T-helper 2 cell treated with Interferon-gamma antibody and Interleukin-4, amounts not matched to agents 100 ng/mL and 5 ng/mL, for 36 hours (primary cell): ENCODE measurements at regions not wholly inside any gene's neighbourhood (a gene's known extent, or its start where the extent isn't known, plus 50 kb on each side); places are given as distances from the start of the nearest gene placed in this dataset.

Experiments
- intact Hi-C: fragments of 100-400 bp; cut with micrococcal nuclease; formaldehyde crosslinking; loops from one replicate; pipeline ENCODE4 v1.15.1; 2023

- intact Hi-C loops: no loop called here
These were observed 127.4 kb downstream of the CDC42EP3 start for GRCh38 chr2:37543999-37544557.

GRCh38 chr2:37544591-37545031 is 126.8 kb downstream of the CDC42EP3 start:
- intact Hi-C loops: no loop called here

- intact Hi-C loops: no loop called here
These were observed 121.8 kb downstream of the CDC42EP3 start for GRCh38 chr2:37549598-37549997.

DNA sequence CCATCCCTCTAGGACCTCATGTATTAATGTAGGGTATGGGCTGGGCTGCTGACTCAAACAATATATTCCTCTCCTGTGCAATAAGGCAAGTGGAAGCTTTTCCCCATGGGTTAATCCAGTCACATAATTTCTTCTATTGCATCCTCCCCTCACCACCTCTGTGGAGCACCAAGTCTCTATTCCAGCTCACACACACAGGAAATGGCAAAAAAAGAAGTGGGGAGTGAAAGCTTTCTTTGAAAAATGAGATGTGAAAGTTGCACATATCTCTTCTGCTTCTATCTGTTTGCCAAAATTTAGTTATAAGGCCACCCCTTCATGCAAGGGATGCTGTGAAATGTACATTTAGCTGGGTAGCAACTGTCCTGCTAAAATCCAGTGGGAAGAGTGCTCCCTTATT is 121.3 kb downstream of the CDC42EP3 start:
- intact Hi-C loops: no loop called here

DNA sequence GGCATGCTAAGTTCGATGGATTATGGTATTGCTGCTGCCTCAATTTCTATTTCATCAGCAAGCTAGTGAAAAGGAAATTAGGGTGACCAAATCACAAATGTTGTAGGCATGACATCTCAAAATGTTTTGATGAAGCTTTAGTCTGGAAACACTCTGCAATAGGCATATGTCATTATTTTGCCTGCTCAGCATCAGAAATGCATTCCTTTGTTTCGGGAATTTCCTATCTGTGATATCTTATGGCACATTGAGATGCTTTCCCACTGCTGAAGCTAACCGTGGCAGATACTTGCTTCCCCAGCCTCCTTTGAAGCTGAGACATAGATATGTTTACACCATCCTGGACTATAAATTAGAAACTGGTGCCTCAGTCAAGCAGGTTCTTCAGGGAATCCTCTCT is 119.7 kb downstream of the CDC42EP3 start:
- intact Hi-C loops: no loop called here

GRCh38 chr2:37552339-37552738 is 119.1 kb downstream of the CDC42EP3 start:
- intact Hi-C loops: no loop called here

DNA sequence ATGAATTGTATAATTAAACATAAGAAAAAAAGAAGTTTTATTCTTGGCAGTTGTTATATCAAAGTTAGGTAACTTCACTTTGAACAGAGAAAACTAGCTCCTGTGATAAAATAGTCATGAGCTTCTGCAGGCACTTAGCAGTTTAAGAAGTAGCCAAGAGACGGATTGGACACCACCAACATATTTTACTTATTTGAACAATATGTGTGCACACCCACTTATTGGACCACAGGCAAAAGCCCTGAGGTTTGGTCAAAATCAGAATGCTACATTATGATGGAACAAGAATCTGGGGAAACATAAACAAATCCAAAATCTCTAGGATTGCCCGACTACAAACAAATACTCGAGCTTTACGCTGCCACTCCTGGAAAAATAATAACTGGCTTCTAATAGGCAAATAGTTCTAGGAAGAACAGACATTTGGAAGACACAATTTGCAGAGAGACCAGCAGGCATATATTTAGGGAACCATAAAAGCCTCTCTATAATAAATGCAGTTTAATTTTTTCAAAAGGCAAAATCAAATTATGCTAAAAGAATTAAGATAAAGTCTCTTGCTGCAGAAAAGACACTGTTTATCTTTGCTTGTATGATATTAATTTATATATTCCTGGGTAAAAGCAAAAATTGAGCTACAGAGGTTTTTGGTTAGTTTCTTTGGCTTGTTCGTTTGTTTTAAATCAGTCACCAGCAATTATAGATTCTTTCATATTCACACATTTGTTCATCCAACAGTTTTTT is 117.9 kb downstream of the CDC42EP3 start:
- intact Hi-C loops: no loop called here

- intact Hi-C loops: no loop called here
These were observed 117.3 kb downstream of the CDC42EP3 start for GRCh38 chr2:37554155-37554510.

- intact Hi-C loops: no loop called here
These were observed 116.8 kb downstream of the CDC42EP3 start for GRCh38 chr2:37554687-37555086.

DNA sequence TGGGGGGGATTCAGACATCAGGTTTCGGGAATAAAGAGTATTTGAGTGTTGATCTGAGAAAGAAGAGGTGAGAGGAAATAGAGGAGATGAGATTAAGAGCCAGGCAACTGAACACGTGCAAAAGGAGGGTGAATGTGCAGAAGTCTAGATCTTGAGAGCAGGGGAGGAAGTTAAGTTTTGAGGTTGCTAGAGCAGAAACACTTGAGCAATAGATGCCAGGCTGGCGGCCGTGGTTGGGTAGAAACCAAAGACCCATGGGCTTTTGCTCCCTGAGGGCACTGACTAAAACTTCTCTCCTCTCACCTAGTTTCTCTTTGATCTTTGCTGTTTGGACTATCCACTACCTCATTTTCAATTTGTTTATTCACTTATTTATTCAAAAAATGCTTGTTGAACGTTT is 116.0 kb downstream of the CDC42EP3 start:
- intact Hi-C loops: no loop called here

- intact Hi-C loops: no loop called here
These were observed 115.2 kb downstream of the CDC42EP3 start for GRCh38 chr2:37556256-37556655.

DNA sequence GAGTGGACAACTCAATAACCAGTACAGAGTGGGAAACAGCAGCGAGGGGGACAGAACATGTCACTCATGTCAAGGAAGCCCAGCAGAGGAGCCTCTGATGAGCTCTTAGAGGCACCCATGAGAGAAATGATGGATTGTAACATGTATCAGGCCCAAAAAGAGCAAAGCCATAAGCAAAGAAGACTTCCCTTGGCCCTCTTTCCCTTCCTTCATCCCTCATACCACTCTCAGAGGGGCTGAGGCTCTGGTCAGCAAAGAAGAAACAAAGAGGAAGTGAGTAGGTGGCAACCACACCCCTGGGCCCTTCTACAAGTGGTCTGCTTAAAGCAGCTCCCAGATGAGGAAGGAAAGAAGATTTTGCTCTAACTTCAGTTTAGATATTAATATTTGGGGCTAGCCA is 112.8 kb downstream of the CDC42EP3 start:
- intact Hi-C loops: no loop called here

DNA sequence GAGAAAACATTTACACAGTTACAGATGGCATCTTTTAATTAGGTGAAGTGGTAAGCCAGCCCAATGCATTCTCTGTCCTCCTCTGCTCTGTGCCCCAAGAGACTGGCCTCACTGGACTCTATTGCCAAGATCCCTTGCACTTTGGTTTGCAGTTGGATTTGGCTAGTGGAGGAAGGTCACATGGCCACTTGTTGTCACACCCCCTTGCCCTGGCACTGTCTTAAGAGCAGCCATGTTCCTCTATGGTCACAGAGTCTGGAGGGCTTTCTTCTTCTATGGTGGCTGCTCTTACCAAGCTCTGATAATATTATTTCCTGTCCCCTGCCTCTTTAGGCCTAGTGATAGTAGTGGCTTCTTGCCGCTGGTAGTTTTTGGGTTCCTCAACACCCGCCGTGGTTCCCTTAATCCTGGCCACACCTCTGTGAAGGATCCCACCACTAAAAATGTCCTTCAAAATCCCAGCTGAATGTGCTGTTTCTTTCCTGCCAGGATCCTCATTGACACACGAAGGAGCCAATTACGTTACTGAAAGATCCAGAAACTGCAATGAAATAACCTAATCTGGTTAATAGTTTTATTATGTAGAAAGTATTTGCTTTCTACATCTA is 111.1 kb downstream of the CDC42EP3 start:
- intact Hi-C loops: no loop called here

- intact Hi-C loops: no loop called here
These were observed 110.4 kb downstream of the CDC42EP3 start for GRCh38 chr2:37560863-37561614.

DNA sequence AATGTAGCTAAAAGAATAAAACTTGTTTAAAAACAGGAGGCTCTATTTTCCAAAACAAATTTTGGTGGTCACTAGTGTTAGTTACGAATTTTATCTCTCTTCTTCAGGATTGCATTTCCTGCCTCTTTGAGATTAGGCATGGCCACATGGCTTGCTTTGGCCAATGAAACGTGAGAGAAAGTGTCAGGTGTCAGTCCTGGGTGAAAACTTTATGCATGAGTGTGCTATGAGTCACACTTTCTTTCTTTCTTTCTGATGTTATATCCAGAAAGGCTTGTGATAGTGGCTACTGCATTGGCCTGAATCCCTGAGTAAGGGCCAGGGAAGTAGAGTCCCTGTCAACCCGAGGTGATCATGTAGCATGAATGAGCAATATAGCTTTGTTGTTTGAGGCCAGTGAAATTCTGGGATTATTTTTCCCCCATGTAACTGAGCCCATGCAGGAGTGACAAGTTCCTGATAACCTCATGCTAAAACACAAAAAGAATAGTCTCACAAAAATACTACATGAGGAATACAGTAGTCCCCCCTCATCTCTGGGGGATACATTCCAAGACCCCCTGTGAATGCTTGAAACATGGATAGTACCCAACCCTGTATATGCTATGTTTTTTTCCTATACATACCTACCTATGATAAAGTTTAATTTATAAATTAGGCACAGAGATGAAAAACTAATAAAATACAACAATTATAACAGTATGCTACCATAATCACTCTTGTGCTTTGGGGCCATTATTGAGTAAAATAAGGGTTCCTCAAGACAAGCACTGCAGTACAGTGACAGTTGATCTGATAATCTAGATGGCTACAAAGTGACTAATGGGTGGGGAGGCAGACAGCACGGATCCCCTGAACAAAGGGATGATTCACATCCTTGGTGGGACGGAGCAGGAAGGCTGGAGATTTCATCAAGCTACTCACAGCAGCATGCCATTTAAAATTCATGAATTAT is 109.5 kb downstream of the CDC42EP3 start:
- intact Hi-C loops: no loop called here

DNA sequence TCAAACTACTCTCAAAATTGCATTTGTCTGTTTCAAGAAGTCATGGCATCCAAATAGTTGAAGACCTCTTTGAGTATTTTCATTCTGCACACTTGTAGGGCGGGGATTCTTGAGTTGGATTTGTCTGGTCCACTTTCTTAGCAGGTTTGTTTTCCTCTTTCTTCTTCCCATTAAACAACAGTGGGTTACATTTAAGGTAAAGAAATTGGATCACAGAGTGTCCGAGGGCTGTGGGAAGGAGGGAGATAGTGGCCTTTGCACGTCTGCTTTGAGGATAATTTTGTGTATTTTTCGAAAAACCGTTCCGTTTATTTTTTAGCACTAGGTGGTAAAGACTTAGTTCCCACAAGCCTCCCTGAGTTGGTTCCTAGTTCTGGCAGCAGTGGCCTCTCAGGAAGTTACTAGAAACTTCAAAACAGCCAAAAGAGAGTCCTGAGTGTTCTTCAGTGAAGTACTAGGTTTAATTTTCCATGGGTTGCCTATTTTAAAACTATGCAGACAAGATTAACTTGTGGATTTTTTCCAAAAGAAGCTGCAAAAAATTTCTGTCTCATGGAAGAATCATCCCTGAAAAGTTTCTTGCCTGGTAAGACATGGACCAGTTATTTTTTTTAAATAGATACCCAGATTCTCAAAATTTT is 107.9 kb downstream of the CDC42EP3 start:
- intact Hi-C loops: no loop called here

GRCh38 chr2:37564356-37564755 is 107.1 kb downstream of the CDC42EP3 start:
- intact Hi-C loops: no loop called here

DNA sequence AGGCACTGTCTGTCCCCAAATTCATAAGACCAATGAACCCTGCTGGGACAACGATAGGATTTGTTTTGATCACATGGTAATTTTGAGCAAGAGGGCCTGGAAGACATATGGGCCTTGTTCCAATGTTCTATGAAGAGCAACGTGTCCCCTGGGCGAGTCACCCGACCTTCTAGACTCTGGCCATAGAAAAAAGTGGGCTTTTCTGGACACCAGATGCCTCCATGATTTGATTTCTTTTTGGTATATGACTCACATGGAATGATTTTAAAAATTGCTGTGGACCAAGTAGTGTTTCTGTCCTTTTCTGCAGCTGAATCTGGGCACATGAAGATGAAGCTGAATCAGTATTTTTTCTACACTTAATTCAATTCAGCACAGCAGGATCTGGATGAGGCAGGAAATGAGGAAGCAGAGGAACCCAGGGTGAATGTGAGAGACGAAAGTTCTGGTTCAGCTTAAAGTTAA is 104.9 kb downstream of the CDC42EP3 start:
- intact Hi-C loops: no loop called here

GRCh38 chr2:37568565-37568964 is 102.9 kb downstream of the CDC42EP3 start:
- intact Hi-C loops: no loop called here

DNA sequence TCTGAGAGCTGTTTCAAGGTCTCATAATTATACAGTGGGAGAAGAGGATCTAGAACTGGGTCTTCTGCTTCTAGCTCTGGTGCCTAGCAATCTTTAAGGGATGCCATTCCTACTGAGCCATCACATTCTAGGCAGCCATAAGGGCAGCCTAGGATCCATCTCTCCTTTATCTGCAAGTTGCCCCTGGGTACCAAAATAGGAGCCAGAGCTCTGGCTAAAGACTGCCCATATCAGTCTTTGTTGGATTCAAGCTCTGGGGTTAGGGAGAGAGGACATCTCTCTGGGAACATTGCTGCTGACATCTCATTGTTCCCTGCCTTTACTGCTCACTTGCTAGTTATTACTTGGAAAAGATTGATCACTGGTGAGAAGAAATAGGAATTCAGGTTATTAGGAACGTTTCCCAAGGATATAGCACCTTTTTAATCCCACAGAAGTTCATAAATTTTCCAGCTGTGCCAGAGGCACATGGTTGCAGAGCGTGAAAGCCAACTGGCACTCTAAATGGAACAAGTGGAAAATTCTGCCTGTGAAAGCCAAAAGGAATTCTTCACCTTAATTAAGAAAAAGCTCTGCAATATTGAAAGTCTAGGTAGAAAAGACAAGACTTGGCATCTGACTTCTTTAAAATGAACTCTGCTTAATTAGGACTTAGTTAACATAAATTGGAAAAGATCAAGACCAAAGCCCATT is 102.2 kb downstream of the CDC42EP3 start:
- intact Hi-C loops: no loop called here
